ENCODE measurements at regions not wholly inside any gene's neighbourhood (a gene's known extent, or its start where the extent isn't known, plus 50 kb on each side); places are given as distances from the start of the nearest gene placed in this dataset.
"Not testable (repeated sequence)": the region's sequence is repeated elsewhere in the genome, so short reads cannot be mapped to it uniquely, and the experiment has no call there.

- no peak for DNase-seq (ENCODE audit: low read depth)
Measured at GRCh38 chr6:56806368-56806767, 148.5 kb upstream of the BEND6 start.

- peak; percentile 11 for DNase-seq (ENCODE audit: low read depth)
Measured at GRCh38 chr6:56804996-56805395, 149.9 kb upstream of the BEND6 start.

GRCh38 chr6:56803594-56803993 is 151.3 kb upstream of the BEND6 start:
- no peak for DNase-seq (ENCODE audit: low read depth)

- DNase-seq (ENCODE audit: low read depth): no peak
Measured at GRCh38 chr6:56802584-56802983, 152.3 kb upstream of the BEND6 start.

- no peak for DNase-seq (ENCODE audit: low read depth)
Measured at GRCh38 chr6:56799989-56800388, 154.9 kb upstream of the BEND6 start.

GRCh38 chr6:56798163-56798562 is 155.5 kb upstream of the DST start:
- no peak for DNase-seq (ENCODE audit: low read depth)

- DNase-seq (ENCODE audit: low read depth): no peak
Measured at GRCh38 chr6:56796196-56796532, 153.5 kb upstream of the DST start.

GRCh38 chr6:56795466-56796195 is 152.9 kb upstream of the DST start:
- DNase-seq (ENCODE audit: low read depth): no peak

- DNase-seq (ENCODE audit: low read depth): no peak
Measured at GRCh38 chr6:56794421-56794820, 151.7 kb upstream of the DST start.

- DNase-seq (ENCODE audit: low read depth): no peak
Measured at GRCh38 chr6:56793938-56794337, 151.2 kb upstream of the DST start.

GRCh38 chr6:56790414-56790813 is 147.7 kb upstream of the DST start:
- DNase-seq (ENCODE audit: low read depth): no peak

GRCh38 chr6:56789879-56790278 is 147.2 kb upstream of the DST start:
- DNase-seq (ENCODE audit: low read depth): no peak

- no peak for DNase-seq (ENCODE audit: low read depth)
Measured at GRCh38 chr6:56789342-56789741, 146.7 kb upstream of the DST start.

GRCh38 chr6:56787209-56787608 is 144.5 kb upstream of the DST start:
- no peak for DNase-seq (ENCODE audit: low read depth)

GRCh38 chr6:56786256-56786655 is 143.6 kb upstream of the DST start:
- no peak for DNase-seq (ENCODE audit: low read depth)

GRCh38 chr6:56785536-56785935 is 142.8 kb upstream of the DST start:
- DNase-seq (ENCODE audit: low read depth): not testable (repeated sequence)

GRCh38 chr6:56780109-56780508 is 137.4 kb upstream of the DST start:
- DNase-seq (ENCODE audit: low read depth): not testable (repeated sequence)

GRCh38 chr6:56778503-56778902 is 135.8 kb upstream of the DST start:
- DNase-seq (ENCODE audit: low read depth): not testable (repeated sequence)

GRCh38 chr6:56775498-56776166 is 132.9 kb upstream of the DST start:
- DNase-seq (ENCODE audit: low read depth): no peak

GRCh38 chr6:56772737-56773184 is 130.1 kb upstream of the DST start:
- no peak for DNase-seq (ENCODE audit: low read depth)

- DNase-seq (ENCODE audit: low read depth): no peak
Measured at GRCh38 chr6:56771929-56772607, 129.4 kb upstream of the DST start.

- DNase-seq (ENCODE audit: low read depth): no peak
Measured at GRCh38 chr6:56771189-56771588, 128.5 kb upstream of the DST start.

- no peak for DNase-seq (ENCODE audit: low read depth)
Measured at GRCh38 chr6:56770011-56770520, 127.4 kb upstream of the DST start.

All from forelimb muscle (tissue), 1 donor.